SK-MEL-5 (cell line): ENCODE measurements at regions not wholly inside any gene's neighbourhood (a gene's known extent, or its start where the extent isn't known, plus 50 kb on each side); places are given as distances from the start of the nearest gene placed in this dataset.
A peak's percentile ranks its signal among the peaks of the same experiment; 100 is the strongest.
"Not testable (repeated sequence)": the region's sequence is repeated elsewhere in the genome, so short reads cannot be mapped to it uniquely, and the experiment has no call there.

Experiments used
- DNase-seq: peaks from one replicate; pipeline ENCODE4 v3.0.0-alpha.2; 2016; ENCODE audit warnings: low read depth, low spot score
- in situ Hi-C: cut with HindIII; loops from 2 replicates; pipeline ENCODE4 v1.10.0; 2016; ENCODE audit warnings: low sequenced_read_pairs, high pct_unique_total_duplicates, low pct_unique_long_range_greater_than_20kb

- DNase-seq, in situ Hi-C loops: not testable (repeated sequence)
These were observed 1412.3 kb downstream of the OLFM4 start for GRCh38 chr13:54440853-54441400.

- in situ Hi-C loops = no loop called here
- no peak for DNase-seq
These were observed 1416.8 kb downstream of the OLFM4 start for GRCh38 chr13:54445453-54445852.

- in situ Hi-C loops = no loop called here
These were observed 1417.3 kb downstream of the OLFM4 start for GRCh38 chr13:54445865-54446264.

GRCh38 chr13:54449922-54450321 is 1421.3 kb downstream of the OLFM4 start:
- peak; percentile 46 for DNase-seq
- in situ Hi-C loops = no loop called here

More at GRCh38 chr13:54445865-54446264, 1417.3 kb downstream of the OLFM4 start:
- no peak for DNase-seq

GRCh38 chr13:54484166-54484565 is 1455.6 kb downstream of the OLFM4 start:
- no peak for DNase-seq
- in situ Hi-C loops = no loop called here

- DNase-seq = no peak
- in situ Hi-C loops = no loop called here
These were observed 1458.0 kb downstream of the OLFM4 start for GRCh38 chr13:54486421-54487166.

GRCh38 chr13:54489359-54489758 is 1460.7 kb downstream of the OLFM4 start:
- in situ Hi-C loops = no loop called here
- DNase-seq = no peak

- in situ Hi-C loops = no loop called here
- no peak for DNase-seq
These were observed 1464.4 kb downstream of the OLFM4 start for GRCh38 chr13:54492995-54493394.

- DNase-seq = no peak
- in situ Hi-C loops = no loop called here
These were observed 1482.8 kb downstream of the OLFM4 start for GRCh38 chr13:54511366-54511765.

GRCh38 chr13:54513254-54513653 is 1484.6 kb downstream of the OLFM4 start:
- in situ Hi-C loops = no loop called here
- DNase-seq = no peak

GRCh38 chr13:54536112-54536511 is 1507.5 kb downstream of the OLFM4 start:
- peak; percentile 64 for DNase-seq
- in situ Hi-C loops = no loop called here

- DNase-seq = peak; percentile 17
- in situ Hi-C loops = no loop called here
These were observed 1534.7 kb downstream of the OLFM4 start for GRCh38 chr13:54563286-54563685.

GRCh38 chr13:54572037-54572436 is 1543.4 kb downstream of the OLFM4 start:
- DNase-seq = peak; percentile 43
- in situ Hi-C loops = not testable (repeated sequence)

- DNase-seq = no peak
- in situ Hi-C loops = no loop called here
These were observed 1544.6 kb downstream of the OLFM4 start for GRCh38 chr13:54573186-54573585.

- in situ Hi-C loops = no loop called here
- no peak for DNase-seq
These were observed 1546.2 kb downstream of the OLFM4 start for GRCh38 chr13:54574791-54575190.

GRCh38 chr13:54591540-54591939 is 1562.9 kb downstream of the OLFM4 start:
- DNase-seq = no peak
- in situ Hi-C loops = no loop called here

- DNase-seq = no peak
- in situ Hi-C loops = no loop called here
These were observed 1563.6 kb downstream of the OLFM4 start for GRCh38 chr13:54592201-54592600.

GRCh38 chr13:54593504-54593903 is 1564.9 kb downstream of the OLFM4 start:
- in situ Hi-C loops = no loop called here
- no peak for DNase-seq

GRCh38 chr13:54597540-54598088 is 1569.0 kb downstream of the OLFM4 start:
- in situ Hi-C loops = no loop called here
- DNase-seq = no peak
